Stimulated activated CD8-positive, alpha-beta memory T cell treated with anti-CD3 and anti-CD28 coated beads, Interleukin-4, amount 100 ng/mL, for 48 hours (primary cell): ENCODE measurements at regions not wholly inside any gene's neighbourhood (a gene's known extent, or its start where the extent isn't known, plus 50 kb on each side); places are given as distances from the start of the nearest gene placed in this dataset.
"Not testable (repeated sequence)": the region's sequence is repeated elsewhere in the genome, so short reads cannot be mapped to it uniquely, and the experiment has no call there.

Experiments
- DNase-seq: peaks from one replicate; pipeline ENCODE4 v3.0.0-alpha.2; 2020

DNA sequence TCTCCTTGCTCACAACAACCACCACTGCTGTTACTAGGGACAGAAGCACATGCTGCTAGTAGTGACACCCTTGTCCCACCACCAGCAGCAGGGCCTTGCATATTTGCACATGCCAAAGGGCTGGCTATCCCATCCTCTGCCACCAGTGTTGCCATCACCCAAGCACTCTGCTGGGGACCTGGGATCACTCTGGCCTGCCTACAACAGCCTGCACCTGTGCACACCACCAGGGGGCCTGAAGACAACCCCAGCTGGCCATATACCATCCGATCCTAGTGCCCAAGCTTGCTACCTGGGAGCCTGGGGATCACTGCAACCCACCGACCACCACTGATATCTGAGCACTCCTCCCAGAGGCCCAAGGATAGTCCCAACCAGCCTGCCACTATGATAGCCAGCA, 99.9 kb upstream of the FANCL start:
- no peak for DNase-seq

DNA sequence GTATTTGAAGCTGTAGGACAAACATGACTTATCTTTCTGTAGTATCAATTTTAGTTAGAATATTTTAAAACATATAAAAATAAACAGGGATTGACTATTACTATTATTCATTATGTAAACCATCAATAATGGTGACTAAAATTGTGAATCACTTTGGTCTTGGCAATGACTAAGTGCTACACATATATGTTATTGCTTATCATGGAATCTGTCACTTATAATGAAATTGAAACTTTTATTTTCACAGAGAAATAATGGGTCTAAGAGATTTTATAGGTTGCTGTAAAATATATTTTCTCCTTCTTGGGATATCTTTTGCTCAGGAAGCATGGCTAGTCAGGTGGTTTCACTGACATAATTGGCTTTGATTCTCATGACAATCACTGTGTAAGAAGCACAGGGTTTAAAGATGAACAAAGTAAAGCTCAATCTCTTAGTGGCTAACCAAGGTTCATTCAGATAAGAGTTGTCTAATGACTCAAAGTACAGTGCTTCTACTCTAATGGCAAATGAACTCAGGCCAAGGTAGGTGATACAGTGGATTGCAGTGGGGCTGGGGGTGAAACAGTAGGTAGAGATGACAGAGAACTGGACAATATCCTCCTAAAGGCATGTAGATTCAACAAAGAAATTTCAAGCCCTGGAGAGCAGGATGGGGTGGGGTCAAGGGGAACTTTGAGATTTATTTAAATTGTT, 98.6 kb upstream of the FANCL start:
- DNase-seq: no peak

DNA sequence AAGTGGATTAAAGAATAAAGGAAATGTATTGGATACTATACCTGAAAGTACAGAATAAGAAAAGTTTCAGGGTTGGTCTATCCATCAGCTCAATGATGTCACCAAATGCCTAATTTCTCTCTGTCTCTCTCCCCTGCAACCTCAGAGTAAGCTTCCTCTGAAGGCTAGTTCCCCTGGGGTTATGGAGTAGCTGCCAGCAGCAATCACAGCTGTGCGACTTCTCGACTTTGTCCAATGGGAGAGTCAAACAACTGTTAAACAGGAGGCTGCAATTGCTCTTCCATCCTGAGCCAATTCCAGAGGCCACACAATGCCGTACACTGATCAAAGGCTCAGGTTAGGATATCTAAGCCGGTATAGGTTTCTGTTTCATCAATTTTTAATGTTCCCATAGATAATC, 95.3 kb upstream of the FANCL start:
- DNase-seq: no peak

DNA sequence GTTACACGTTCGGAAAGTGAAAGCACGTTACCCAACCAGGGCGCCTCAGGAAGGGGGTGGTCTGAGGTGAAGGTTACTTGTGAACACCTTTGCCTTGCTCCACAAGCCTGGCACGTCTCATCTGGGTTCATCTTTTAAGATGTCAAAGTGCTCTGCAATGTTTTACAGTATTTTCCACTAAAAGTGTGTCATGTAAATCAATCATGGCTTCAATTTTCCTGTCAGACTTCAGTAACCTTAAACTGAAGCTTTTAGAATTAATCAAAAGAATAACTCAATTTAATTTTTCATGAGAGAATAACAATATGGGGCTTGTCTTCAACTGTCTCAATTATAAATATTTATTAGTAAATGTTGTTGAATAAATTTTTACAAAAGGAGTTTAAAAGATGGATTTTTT, 93.3 kb upstream of the FANCL start:
- no peak for DNase-seq

DNA sequence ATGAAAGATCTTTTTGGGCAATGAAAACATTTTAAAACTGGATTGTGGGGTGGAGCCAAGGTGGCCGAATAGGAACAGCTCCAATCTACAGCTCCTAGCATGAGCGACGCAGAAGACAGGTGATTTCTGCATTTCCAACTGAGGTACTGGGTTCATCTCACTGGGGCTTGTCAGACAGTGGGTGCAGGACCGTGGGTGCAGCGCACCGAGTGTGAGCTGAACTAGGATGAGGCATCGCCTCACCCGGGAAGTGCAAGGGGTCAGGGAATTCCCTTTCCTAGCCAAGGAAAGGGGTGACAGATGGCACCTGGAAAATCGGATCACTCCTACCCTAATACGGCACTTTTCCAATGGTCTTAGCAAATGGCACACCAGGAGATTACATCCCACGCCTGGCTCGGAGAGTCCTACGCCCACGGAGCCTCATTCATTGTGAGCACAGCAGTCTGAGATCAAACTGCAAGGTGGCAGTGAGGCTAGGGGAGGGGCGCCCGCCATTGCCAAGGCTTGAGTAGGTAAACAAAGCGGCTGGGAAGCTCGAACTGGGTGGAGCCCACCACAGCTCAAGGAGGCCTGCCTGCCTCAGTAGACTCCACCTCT, 84.3 kb upstream of the FANCL start:
- not testable (repeated sequence) for DNase-seq

DNA sequence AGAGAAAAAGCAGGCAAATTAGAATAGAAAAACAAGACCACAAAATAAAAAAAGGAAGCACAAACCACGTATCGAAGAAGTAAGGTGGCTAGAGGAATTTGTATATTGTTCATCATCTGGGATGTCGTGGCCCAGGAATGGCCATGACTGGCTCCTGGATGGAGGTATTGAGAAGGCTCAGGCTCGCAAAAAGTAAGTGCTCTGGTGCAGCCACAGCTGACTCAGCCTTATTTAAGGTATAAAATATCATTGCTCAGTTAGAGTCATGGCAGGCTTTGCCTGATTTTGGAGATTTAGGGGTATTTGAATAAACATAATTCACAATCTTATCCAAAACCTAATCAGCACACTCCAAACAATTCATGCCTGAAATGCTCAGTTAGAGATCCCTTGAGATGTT, 78.4 kb upstream of the FANCL start:
- no peak for DNase-seq

DNA sequence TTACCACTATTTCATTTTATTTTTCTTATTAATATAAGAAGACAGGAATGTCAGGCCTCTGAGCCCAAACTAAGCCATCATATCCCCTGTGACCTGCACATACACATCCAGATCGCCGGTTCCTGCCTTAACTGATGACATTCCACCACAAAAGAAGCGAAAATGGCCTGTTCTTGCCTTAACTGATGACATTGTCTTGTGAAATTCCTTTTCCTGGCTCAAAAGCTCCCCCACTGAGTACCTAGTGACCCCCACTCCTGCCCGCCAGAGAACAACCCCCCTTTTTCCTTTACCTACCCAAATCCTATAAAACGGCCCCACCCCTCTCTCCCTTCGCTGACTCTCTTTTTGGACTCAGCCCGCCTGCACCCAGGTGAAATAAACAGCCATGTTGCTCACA, 77.8 kb upstream of the FANCL start:
- DNase-seq: not testable (repeated sequence)

DNA sequence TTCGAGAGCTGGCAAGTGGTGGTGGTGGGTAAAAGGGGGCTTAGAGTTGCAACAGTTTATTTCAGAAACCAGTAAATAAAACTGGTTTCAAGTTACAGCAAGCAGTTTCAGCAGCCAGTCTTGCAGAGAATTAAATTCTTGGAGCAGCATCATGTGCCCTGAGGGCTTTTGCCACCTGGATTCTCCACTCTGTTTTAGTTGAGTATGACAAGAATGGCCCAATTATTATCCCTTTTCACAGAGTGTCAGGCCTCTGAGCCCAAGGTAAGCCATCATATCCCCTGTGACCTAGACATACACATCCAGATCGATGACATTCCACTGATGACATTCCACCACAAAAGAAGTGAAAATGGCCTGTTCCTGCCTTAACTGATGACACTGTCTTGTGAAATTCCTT, 72.8 kb upstream of the FANCL start:
- no peak for DNase-seq

DNA sequence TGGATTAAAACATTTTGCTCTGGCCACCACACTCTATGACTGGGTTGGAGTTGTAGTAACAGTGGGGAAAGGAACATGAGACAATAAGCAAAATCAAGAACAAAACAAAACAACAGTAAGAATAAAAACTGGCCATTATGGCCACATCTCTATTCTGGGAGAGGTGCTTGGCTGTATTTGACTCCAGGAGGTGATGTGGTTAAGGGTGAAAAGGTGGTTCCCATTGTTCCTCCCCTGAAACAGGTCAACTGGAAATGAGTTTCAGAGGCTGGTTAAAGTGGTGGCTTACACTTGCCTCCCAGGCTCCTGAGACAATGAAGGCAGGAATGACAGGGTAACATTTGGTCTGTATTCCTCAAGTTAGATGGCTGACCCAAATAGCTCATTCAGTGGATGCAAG, 67.3 kb upstream of the FANCL start:
- no peak for DNase-seq

DNA sequence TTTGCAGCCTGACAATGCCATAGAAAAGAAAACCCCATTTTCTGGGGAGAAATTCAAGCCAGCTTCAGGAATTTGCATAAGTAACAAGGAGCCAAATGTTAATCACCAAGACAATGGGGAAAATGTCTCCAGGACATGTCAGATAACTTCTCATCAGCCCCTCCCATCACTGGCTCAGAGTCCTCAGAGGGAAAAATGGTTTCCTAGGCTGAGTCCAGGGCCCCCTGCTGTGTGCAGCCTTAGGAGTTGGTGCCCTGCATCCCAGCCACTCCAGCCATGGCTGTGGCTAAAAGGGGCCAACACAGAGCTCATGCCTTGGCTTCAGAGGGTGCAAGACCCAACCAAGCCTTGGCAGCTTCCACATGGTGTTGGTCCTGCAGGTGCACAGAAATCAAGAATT, 63.7 kb upstream of the FANCL start:
- DNase-seq: no peak

DNA sequence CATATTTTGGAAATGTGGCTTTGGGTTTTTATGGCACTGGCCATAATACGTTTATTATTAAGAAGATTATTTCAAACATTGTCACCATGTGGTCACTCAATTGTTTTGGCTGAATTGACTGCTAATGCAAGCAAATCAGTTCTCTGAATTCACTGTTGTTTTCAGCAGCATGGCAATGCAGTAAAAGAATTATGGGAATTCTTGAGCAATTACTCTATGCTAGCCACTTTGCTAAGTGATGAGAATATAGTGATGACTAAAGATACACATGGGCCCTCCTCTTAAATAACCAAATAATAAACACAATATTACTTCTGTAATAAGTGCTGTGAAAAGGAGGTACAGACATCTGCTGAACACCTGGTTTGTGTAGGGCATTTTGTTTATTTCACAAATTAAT, 58.0 kb upstream of the FANCL start:
- DNase-seq: no peak

DNA sequence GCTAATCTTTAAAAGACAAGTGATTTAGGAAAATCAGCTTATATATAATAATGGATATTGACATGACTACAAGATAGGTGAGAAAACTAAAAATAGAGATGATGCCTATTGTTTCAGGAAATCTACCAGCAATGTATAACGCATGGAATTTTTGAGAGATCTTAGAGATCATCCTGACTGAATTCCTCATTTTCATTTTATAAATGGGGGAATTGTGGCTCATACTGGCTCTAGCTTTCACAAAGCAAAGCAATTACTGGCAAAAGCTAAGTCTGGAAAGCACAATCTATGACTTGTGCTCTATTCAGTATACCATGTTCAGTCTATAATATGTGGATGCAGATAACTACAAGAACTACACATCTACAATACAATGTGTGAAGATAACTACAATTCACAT, 51.9 kb upstream of the FANCL start:
- DNase-seq: no peak

DNA sequence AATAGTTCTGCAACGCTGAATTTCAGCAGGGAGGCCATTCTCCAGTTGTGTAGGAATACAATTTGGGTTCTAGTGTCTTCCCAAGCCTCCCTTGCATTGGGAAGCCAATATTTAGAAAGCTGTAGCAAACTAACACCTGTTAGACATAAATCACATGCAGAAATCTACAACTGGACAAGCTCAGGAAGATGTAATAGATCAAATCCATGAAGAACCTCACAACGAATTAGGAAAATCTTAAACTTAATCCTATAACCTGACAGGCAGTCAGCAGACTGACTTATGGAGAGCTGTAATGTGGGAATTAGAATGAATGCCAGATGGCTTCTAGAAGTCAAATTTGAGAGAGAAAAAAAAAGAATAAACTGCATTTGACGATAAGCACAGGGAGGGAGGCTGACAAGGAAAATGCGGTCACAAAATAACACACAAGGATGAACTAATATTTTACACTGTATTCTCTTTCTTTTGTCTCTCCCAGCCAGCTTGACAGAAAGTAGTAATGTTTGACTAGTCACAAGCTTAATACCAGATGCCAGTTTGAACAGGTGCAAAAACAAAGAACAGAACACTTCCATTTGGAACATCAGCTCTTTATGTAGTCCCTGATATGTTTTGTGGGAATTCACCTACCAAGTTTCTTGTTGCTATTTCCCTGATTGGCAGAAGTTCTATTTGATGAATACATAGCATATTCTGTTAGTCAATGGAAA, 50.8 kb upstream of the FANCL start:
- no peak for DNase-seq
